Endothelial cell of umbilical vein (primary cell): ENCODE measurements at regions not wholly inside any gene's neighbourhood (a gene's known extent, or its start where the extent isn't known, plus 50 kb on each side); places are given as distances from the start of the nearest gene placed in this dataset.

Experiments
- BruUV-seq: library from RNA; stranded (reverse); fragments of 400-500 nt; replicated peaks from 2 replicates; lab custom pipeline; 2021; lab: Mats Ljungman, UMichigan
- CTCF ChIA-PET: fragments of 300-600, 350-600 bp; sonication (Branson Sonifier 250); formaldehyde crosslinking; loops from one replicate; lab custom pipeline; 2021; ENCODE audit warnings: antibody characterized with exemption, inconsistent platforms; lab: Charles Lee
- POLR2A ChIA-PET: fragments of 300-600, 350-600 bp; sonication (Branson Sonifier 250); formaldehyde crosslinking; loops from one replicate; lab custom pipeline; 2021; ENCODE audit warnings: antibody characterized with exemption, inconsistent platforms; lab: Charles Lee
- DNase-seq: peaks from one replicate; pipeline ENCODE4 v3.0.0-alpha.2; 2011; ENCODE audit warnings: low read depth, low spot score
- FAIRE-seq: peaks from 2 replicates; lab custom pipeline; 2011; peaks lifted over from hg19 to GRCh38; lab: Jason Lieb, UNC
- H2AFZ ChIP-seq: 2 replicates; pipeline ENCODE4 v1.6.0; 2012; ENCODE audit warnings: low read depth, low read length, control low read depth, inconsistent platforms
- H3K27ac ChIP-seq: 2 replicates; pipeline ENCODE4 v1.5.1; 2011; ENCODE audit warnings: low read depth, mild to moderate bottlenecking, control low read depth, low read length, moderate library complexity; ENCODE audit not compliant: insufficient read depth
- H3K27me3 ChIP-seq, 2 experiments: 2 replicates each; pipeline versions ENCODE4 v1.6.0 to v1.6.1; 2011; ENCODE audit warnings: low read length in 2 of 2, mixed read lengths in 1 of 2; ENCODE audit not compliant: control insufficient read depth in 2 of 2, insufficient read depth in 2 of 2
- H3K36me3 ChIP-seq, 2 experiments: 2 replicates in 1 of 2; 3 replicates in 1 of 2; pipeline ENCODE4 v1.5.1; 2011; ENCODE audit warnings: low read length in 2 of 2, mild to moderate bottlenecking in 1 of 2, moderate library complexity in 1 of 2; ENCODE audit not compliant: control insufficient read depth in 2 of 2, insufficient read depth in 2 of 2; ENCODE audit errors: extremely low read depth in 1 of 2
- H3K4me1 ChIP-seq: 3 replicates; pipeline ENCODE4 v1.5.1; 2011; ENCODE audit warnings: mild to moderate bottlenecking, low read length; ENCODE audit not compliant: control insufficient read depth, insufficient read depth; ENCODE audit errors: extremely low read depth
- H3K4me2 ChIP-seq: 2 replicates; pipeline ENCODE4 v1.6.1; 2011; ENCODE audit warnings: low read length, control low read depth, mixed read lengths; ENCODE audit not compliant: insufficient read depth
- H3K4me3 ChIP-seq, 3 experiments: fragments of 200-600 bp in 1 of 3; sonication (generic), shearing (Covaris generic) in 1 of 3; replicated peaks in 1 of 3; 2 replicates each; pipeline ENCODE4 v1.5.1; 2011 to 2016; ENCODE audit warnings: control low read depth in 3 of 3, low read length in 3 of 3, mild to moderate bottlenecking in 2 of 3, inconsistent platforms in 1 of 3, low read depth in 1 of 3, moderate library complexity in 1 of 3; ENCODE audit not compliant: insufficient read depth in 1 of 3
- H3K79me2 ChIP-seq: 2 replicates; pipeline ENCODE4 v1.6.0; 2012; ENCODE audit warnings: low read length, inconsistent platforms; ENCODE audit not compliant: control insufficient read depth, insufficient read depth
- H3K9ac ChIP-seq: replicated peaks from 2 replicates; pipeline ENCODE3; 2011; ENCODE audit warnings: low read length, control low read depth; ENCODE audit not compliant: insufficient read depth; ENCODE audit errors: extremely low read depth
- H3K9me1 ChIP-seq: replicated peaks from 3 replicates; pipeline ENCODE4 v1.6.0; 2011; ENCODE audit warnings: mild to moderate bottlenecking, low read length; ENCODE audit not compliant: control insufficient read depth, insufficient read depth; ENCODE audit errors: extremely low read depth
- H3K9me3 ChIP-seq: replicated peaks from 2 replicates; pipeline ENCODE4 v1.5.1; 2012; ENCODE audit warnings: low read length, inconsistent platforms; ENCODE audit not compliant: control insufficient read depth, insufficient read depth
- H4K20me1 ChIP-seq: replicated peaks from 2 replicates; pipeline ENCODE3; 2011; ENCODE audit warnings: mild to moderate bottlenecking, low read length; ENCODE audit not compliant: control insufficient read depth, insufficient read depth; ENCODE audit errors: extremely low read depth
- CTCF ChIP-seq, 2 donors: IDR thresholded peaks; 1 replicate in 1 of 2; 2 replicates in 1 of 2; pipeline ENCODE4 v1.5.1; 2011; ENCODE audit warnings: low read length in 2 of 2, mild to moderate bottlenecking in 2 of 2, moderate library complexity in 2 of 2, control low read depth in 1 of 2, inconsistent platforms in 1 of 2, low read depth in 1 of 2; ENCODE audit not compliant: insufficient read depth in 1 of 2; ENCODE audit errors: extremely low read depth in 1 of 2
- EZH2 ChIP-seq: IDR thresholded peaks from 2 replicates; pipeline ENCODE4 v1.6.1; 2012; ENCODE audit warnings: borderline replicate concordance, low read depth, mild to moderate bottlenecking, moderate library complexity, low read length, inconsistent platforms; ENCODE audit not compliant: severe bottlenecking
- FOS ChIP-seq: IDR thresholded peaks from 2 replicates; pipeline ENCODE4 v1.6.1; 2011; ENCODE audit warnings: mild to moderate bottlenecking, low read length, moderate library complexity, borderline replicate concordance; ENCODE audit not compliant: insufficient read depth
- GATA2 ChIP-seq: IDR thresholded peaks from 2 replicates; pipeline ENCODE4 v1.7.0; 2011; ENCODE audit warnings: low read depth, mild to moderate bottlenecking, moderate library complexity, mixed read lengths, low read length; ENCODE audit not compliant: insufficient read length, insufficient read depth
- JUN ChIP-seq: IDR thresholded peaks from 2 replicates; pipeline ENCODE4 v1.6.1; 2011; ENCODE audit warnings: borderline replicate concordance, low read depth; ENCODE audit not compliant: insufficient read length, insufficient read depth
- MAX ChIP-seq: IDR thresholded peaks from 2 replicates; pipeline ENCODE4 v1.6.1; 2011; ENCODE audit not compliant: insufficient read depth, insufficient read length
- MYC ChIP-seq: IDR thresholded peaks from one replicate; pipeline ENCODE4 v1.6.1; 2011; ENCODE audit warnings: mild to moderate bottlenecking, low read depth, low read length
- POLR2AphosphoS5 ChIP-seq: IDR thresholded peaks from 2 replicates; pipeline ENCODE4 v1.6.1; 2012; ENCODE audit warnings: low read depth, mild to moderate bottlenecking, control low read depth, low read length, moderate library complexity; ENCODE audit not compliant: insufficient read depth
- dilution Hi-C: fragments of 300-500 bp; cut with MboI; formaldehyde crosslinking; loops from one replicate; pipeline ENCODE4 v1.15.0; 2019; ENCODE audit warnings: low sequenced_read_pairs; ENCODE audit not compliant: extremely low pct_ligation_motif_present
- intact Hi-C: fragments of 100-400 bp; cut with micrococcal nuclease; formaldehyde crosslinking; loops from one replicate; pipeline ENCODE4 v1.10.0; 2022

- CTCF ChIA-PET, result no interaction called here
- dilution Hi-C loops (no loop called here), intact Hi-C loops (no loop called here)
- Histone ChIP-seq H4K20me1 (no peaks in the 10 kb centered on the region), H3K4me1 (no peaks in the 10 kb centered on the region), H3K79me2 (no peaks in the 10 kb centered on the region), H3K9me1 (no peaks in the 10 kb centered on the region), H3K4me2 (no peak overlapping the region), H3K27ac (no peak overlapping the region), H3K4me3 (no peak overlapping the region), H3K27me3 (no peaks in the 10 kb centered on the region), H2AFZ (no peak overlapping the region), H3K9ac (no peak overlapping the region), H3K36me3 (no peaks in the 10 kb centered on the region), H3K9me3 (peaks cover 2% of the 10 kb centered on the region)
- no peak for DNase-seq
- BruUV-seq, result no TSS peak
- POLR2A ChIA-PET, result no interaction called here
- FAIRE-seq, result no peak
- no peak for TF ChIP-seq MAX
- no peak for TF ChIP-seq MYC
- no peak for TF ChIP-seq GATA2
- TF ChIP-seq JUN, result no peak
- no peak for TF ChIP-seq FOS
- TF ChIP-seq POLR2AphosphoS5, result no peak
- no peak for TF ChIP-seq EZH2
- no peak for TF ChIP-seq CTCF (IDR thresholded peaks at IDR 0.05; ENCODE audit: extremely low read depth in 1 of 2, insufficient read depth in 1 of 2, low read depth in 1 of 2, low read length in 2 of 2)
These were observed 247.3 kb upstream of the TAS2R1 start for GRCh38 chr5:9877488-9877887.
